PC-9 (cell line): ENCODE measurements at regions not wholly inside any gene's neighbourhood (a gene's known extent, or its start where the extent isn't known, plus 50 kb on each side); places are given as distances from the start of the nearest gene placed in this dataset.

Source experiments
- BruUV-seq: library from RNA; stranded (reverse); fragments of 400-500 nt; replicated peaks from 2 replicates; lab custom pipeline; 2021; lab: Mats Ljungman, UMichigan
- CTCF ChIA-PET: fragments of 300-600 bp; sonication (Branson Sonifier 250); formaldehyde crosslinking; loops from one replicate; lab custom pipeline; 2022; ENCODE audit warnings: antibody characterized with exemption; lab: Charles Lee
- POLR2A ChIA-PET: fragments of 300-600 bp; sonication (Branson Sonifier 250); formaldehyde crosslinking; loops from one replicate; lab custom pipeline; 2022; ENCODE audit warnings: antibody characterized with exemption; ENCODE audit not compliant: unreplicated experiment; lab: Charles Lee
- DNase-seq, 2 experiments: peaks; one replicate each; pipeline versions ENCODE4 v3.0.0 to v3.0.0-alpha.2; 2015 to 2022; ENCODE audit warnings: mixed read lengths in 1 of 2
- H2AFZ ChIP-seq: fragments of 200-600 bp; sonication (generic); 2 replicates; pipeline ENCODE4 v1.8.1; 2017; ENCODE audit warnings: antibody characterized with exemption
- H3F3A ChIP-seq: fragments of 200-600 bp; sonication (generic); 2 replicates; pipeline ENCODE4 v1.8.1; 2017; ENCODE audit warnings: antibody characterized with exemption, mild to moderate bottlenecking, low read depth; ENCODE audit not compliant: insufficient read depth
- H3K27ac ChIP-seq: fragments of 200-600 bp; sonication (generic); 2 replicates; pipeline ENCODE4 v1.6.1; 2016; ENCODE audit warnings: mixed run types
- H3K27me3 ChIP-seq: fragments of 200-600 bp; sonication (generic); 2 replicates; pipeline ENCODE4 v1.6.1; 2016; ENCODE audit warnings: low read depth, mixed run types; ENCODE audit not compliant: insufficient read depth
- H3K36me3 ChIP-seq: fragments of 200-600 bp; sonication (generic); 2 replicates; pipeline ENCODE4 v1.6.1; 2016; ENCODE audit warnings: low read depth, mixed run types
- H3K4me1 ChIP-seq: fragments of 200-600 bp; sonication (generic); replicated peaks from 2 replicates; pipeline ENCODE4 v1.6.1; 2016; ENCODE audit warnings: mixed run types; ENCODE audit not compliant: insufficient read depth
- H3K4me2 ChIP-seq: fragments of 200-600 bp; sonication (generic); 2 replicates; pipeline ENCODE4 v1.6.1; 2017; ENCODE audit warnings: mixed run types
- H3K4me3 ChIP-seq: fragments of 200-600 bp; sonication (generic); 2 replicates; pipeline ENCODE4 v1.6.1; 2016; ENCODE audit warnings: mixed run types
- H3K79me2 ChIP-seq: fragments of 200-600 bp; sonication (generic); 2 replicates; pipeline ENCODE4 v1.6.1; 2017; ENCODE audit warnings: low read depth, mixed run types
- H3K9me2 ChIP-seq: fragments of 200-600 bp; sonication (generic); 2 replicates; pipeline ENCODE4 v1.8.1; 2017; ENCODE audit warnings: mild to moderate bottlenecking; ENCODE audit not compliant: insufficient read depth
- H3K9me3 ChIP-seq: fragments of 200-600 bp; sonication (generic); 2 replicates; pipeline ENCODE4 v1.8.1; 2016; ENCODE audit warnings: low read depth; ENCODE audit not compliant: insufficient read depth
- H4K20me1 ChIP-seq: fragments of 200-600 bp; sonication (generic); 2 replicates; pipeline ENCODE4 v1.8.1; 2017; ENCODE audit not compliant: insufficient read depth
- CTCF ChIP-seq: fragments of 200-600 bp; sonication (generic); conservative IDR thresholded peaks from 2 replicates; pipeline ENCODE4 v1.6.1; 2017; ENCODE audit warnings: mixed run types, antibody characterized with exemption, mild to moderate bottlenecking, moderate library complexity
- EZH2 ChIP-seq: fragments of 200-600 bp; sonication (generic); IDR thresholded peaks from 2 replicates; pipeline ENCODE4 v1.8.0; 2017; ENCODE audit warnings: antibody characterized with exemption, low read depth
- intact Hi-C: fragments of 100-400 bp; cut with micrococcal nuclease; formaldehyde crosslinking; loops from one replicate; pipeline ENCODE4 v1.10.0; 2022; ENCODE audit not compliant: unreplicated experiment

GRCh38 chr10:65805993-65806392 is 1119.8 kb upstream of the LRRTM3 start:
- no peaks in the 10 kb centered on the region for H3K79me2 ChIP-seq
- no peaks in the 10 kb centered on the region for H3K9me3 ChIP-seq
- H3K27me3 ChIP-seq, result no peaks in the 10 kb centered on the region
- no peak overlapping the region for H3K4me3 ChIP-seq
- H3K4me2 ChIP-seq, result no peak overlapping the region
- DNase-seq, result no peak
- no peaks in the 10 kb centered on the region for H3F3A ChIP-seq
- no peaks in the 10 kb centered on the region for H3K36me3 ChIP-seq
- ChIA-PET POLR2A (no interaction called here), CTCF (no interaction called here)
- no TSS peak for BruUV-seq
- intact Hi-C loops, result no loop called here
- H3K27ac ChIP-seq, result no peak overlapping the region
- no peak for TF ChIP-seq EZH2
- no peak for TF ChIP-seq CTCF
- H4K20me1 ChIP-seq, result no peaks in the 10 kb centered on the region
- no peaks in the 10 kb centered on the region for H3K9me2 ChIP-seq
- H2AFZ ChIP-seq, result no peak overlapping the region
- H3K4me1 ChIP-seq, result no peaks in the 10 kb centered on the region

GRCh38 chr10:65808687-65809333 is 1117.0 kb upstream of the LRRTM3 start:
- Histone ChIP-seq H2AFZ (no peak overlapping the region), H3K36me3 (no peaks in the 10 kb centered on the region), H3K4me3 (no peak overlapping the region), H3K4me1 (no peaks in the 10 kb centered on the region), H4K20me1 (no peaks in the 10 kb centered on the region), H3K9me2 (no peaks in the 10 kb centered on the region), H3F3A (no peaks in the 10 kb centered on the region), H3K27me3 (no peaks in the 10 kb centered on the region), H3K27ac (no peak overlapping the region), H3K79me2 (no peaks in the 10 kb centered on the region), H3K4me2 (no peak overlapping the region), H3K9me3 (no peaks in the 10 kb centered on the region)
- no peak for DNase-seq
- TF ChIP-seq CTCF (no peak), EZH2 (no peak)
- intact Hi-C loops, result no loop called here
- ChIA-PET POLR2A (no interaction called here), CTCF (no interaction called here)
- no TSS peak for BruUV-seq

GRCh38 chr10:65811931-65812525 is 1113.8 kb upstream of the LRRTM3 start:
- POLR2A ChIA-PET, result interaction anchor here (0.7 kb wide), 1 partner anchor 53 kb away, joined by 9 read pairs; no protein-coding TSS in a partner anchor
- H4K20me1 ChIP-seq, result no peaks in the 10 kb centered on the region
- H3K79me2 ChIP-seq, result no peaks in the 10 kb centered on the region
- no peak overlapping the region for H3K27ac ChIP-seq
- H3K9me3 ChIP-seq, result no peaks in the 10 kb centered on the region
- TF ChIP-seq CTCF (no peak), EZH2 (no peak)
- no peaks in the 10 kb centered on the region for H3K27me3 ChIP-seq
- no peak overlapping the region for H3K4me2 ChIP-seq
- no peak for DNase-seq
- CTCF ChIA-PET, result no interaction called here
- no peaks in the 10 kb centered on the region for H3K9me2 ChIP-seq
- intact Hi-C loops, result no loop called here
- H2AFZ ChIP-seq, result no peak overlapping the region
- H3K4me1 ChIP-seq, result no peaks in the 10 kb centered on the region
- no peaks in the 10 kb centered on the region for H3F3A ChIP-seq
- no TSS peak for BruUV-seq
- no peaks in the 10 kb centered on the region for H3K36me3 ChIP-seq
- H3K4me3 ChIP-seq, result no peak overlapping the region
